NT2/D1 (cell line): ENCODE measurements at regions not wholly inside any gene's neighbourhood (a gene's known extent, or its start where the extent isn't known, plus 50 kb on each side); places are given as distances from the start of the nearest gene placed in this dataset.
"Not testable (repeated sequence)": the region's sequence is repeated elsewhere in the genome, so short reads cannot be mapped to it uniquely, and the experiment has no call there.

ENCODE experiments used
- SUZ12 ChIP-seq: IDR thresholded peaks from 2 replicates; pipeline ENCODE4 v1.6.1; 2011; ENCODE audit not compliant: insufficient read length, insufficient read depth; ENCODE audit errors: extremely low read depth
- YY1 ChIP-seq: IDR thresholded peaks from 2 replicates; pipeline ENCODE4 v1.6.1; 2011; ENCODE audit not compliant: insufficient read length, insufficient read depth
- ZNF274 ChIP-seq: IDR thresholded peaks from 2 replicates; pipeline ENCODE4 v1.6.1; 2011; ENCODE audit warnings: mild to moderate bottlenecking, low read depth, low read length

- TF ChIP-seq YY1, SUZ12, ZNF274: not testable (repeated sequence)
These were observed 62.1 kb upstream of the RESF1 start for GRCh38 chr12:31897092-31897491.
